ENCODE measurements at regions not wholly inside any gene's neighbourhood (a gene's known extent, or its start where the extent isn't known, plus 50 kb on each side); places are given as distances from the start of the nearest gene placed in this dataset.

DNA sequence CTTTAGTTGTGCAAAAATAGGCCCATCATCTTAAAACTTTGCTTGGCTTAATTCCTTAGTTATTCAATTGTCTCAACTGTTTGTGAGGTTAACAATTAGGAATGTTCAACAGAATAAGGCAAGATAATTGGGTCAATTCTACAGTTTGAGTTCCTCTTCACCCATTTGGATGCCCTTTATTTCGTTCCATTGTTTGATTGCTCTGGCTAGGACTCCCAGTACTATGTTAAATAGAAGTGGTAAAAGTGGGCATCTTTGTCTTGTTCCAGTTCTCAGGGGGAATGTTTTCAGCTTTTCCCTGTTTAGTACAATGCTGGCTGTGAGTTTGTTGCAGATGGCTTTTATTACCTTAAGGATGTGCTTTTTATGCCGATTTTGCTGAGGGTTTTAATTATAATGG lies 761.5 kb upstream of the GRIA3 start:
- DNase-seq (ENCODE audit: low read depth) = no peak
- TF ChIP-seq, protein P1, sequence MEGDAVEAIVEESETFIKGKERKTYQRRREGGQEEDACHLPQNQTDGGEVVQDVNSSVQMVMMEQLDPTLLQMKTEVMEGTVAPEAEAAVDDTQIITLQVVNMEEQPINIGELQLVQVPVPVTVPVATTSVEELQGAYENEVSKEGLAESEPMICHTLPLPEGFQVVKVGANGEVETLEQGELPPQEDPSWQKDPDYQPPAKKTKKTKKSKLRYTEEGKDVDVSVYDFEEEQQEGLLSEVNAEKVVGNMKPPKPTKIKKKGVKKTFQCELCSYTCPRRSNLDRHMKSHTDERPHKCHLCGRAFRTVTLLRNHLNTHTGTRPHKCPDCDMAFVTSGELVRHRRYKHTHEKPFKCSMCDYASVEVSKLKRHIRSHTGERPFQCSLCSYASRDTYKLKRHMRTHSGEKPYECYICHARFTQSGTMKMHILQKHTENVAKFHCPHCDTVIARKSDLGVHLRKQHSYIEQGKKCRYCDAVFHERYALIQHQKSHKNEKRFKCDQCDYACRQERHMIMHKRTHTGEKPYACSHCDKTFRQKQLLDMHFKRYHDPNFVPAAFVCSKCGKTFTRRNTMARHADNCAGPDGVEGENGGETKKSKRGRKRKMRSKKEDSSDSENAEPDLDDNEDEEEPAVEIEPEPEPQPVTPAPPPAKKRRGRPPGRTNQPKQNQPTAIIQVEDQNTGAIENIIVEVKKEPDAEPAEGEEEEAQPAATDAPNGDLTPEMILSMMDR (IDR thresholded peaks at IDR 0.05; ENCODE audit: insufficient read depth, low read depth, low read length, missing control alignments) = no peak
- H3K4me3 ChIP-seq (ENCODE audit: low read depth, low read length) = no peak overlapping the region

DNA sequence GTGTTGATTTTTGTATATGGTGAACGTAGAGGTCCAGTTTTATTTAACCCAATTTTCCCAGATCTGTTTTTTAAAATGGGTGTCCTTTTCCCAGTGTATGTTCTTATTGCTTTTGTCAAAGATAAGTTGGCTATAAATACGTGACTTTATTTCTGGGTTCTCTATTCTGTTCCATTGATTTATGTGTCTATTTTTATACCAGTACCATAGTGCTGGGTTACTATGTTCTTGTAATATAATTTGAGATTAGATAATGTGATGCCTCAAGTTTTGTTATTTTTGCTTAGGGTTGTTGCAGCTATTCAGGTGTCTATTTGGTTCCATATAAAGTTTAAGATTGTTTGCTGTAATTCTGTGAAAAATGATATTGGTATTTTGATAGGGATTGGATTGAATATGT lies 749.1 kb upstream of the GRIA3 start:
- H3K4me3 ChIP-seq (ENCODE audit: low read depth, low read length) = no peak overlapping the region
- TF ChIP-seq, protein P1 (IDR thresholded peaks at IDR 0.05; ENCODE audit: insufficient read depth, low read depth, low read length, missing control alignments) = no peak
- no peak for DNase-seq (ENCODE audit: low read depth)

- no peak for DNase-seq (ENCODE audit: low read depth)
- H3K4me3 ChIP-seq (ENCODE audit: low read depth, low read length) = no peak overlapping the region
- TF ChIP-seq, protein P1 (IDR thresholded peaks at IDR 0.05; ENCODE audit: insufficient read depth, low read depth, low read length, missing control alignments) = no peak
Measured at GRCh38 chrX:122439831-122440230, 744.2 kb upstream of the GRIA3 start.

GRCh38 chrX:122440832-122441231 lies 743.2 kb upstream of the GRIA3 start:
- H3K4me3 ChIP-seq (ENCODE audit: low read depth, low read length) = no peak overlapping the region
- no peak for DNase-seq (ENCODE audit: low read depth)
- TF ChIP-seq, protein P1 (IDR thresholded peaks at IDR 0.05; ENCODE audit: insufficient read depth, low read depth, low read length, missing control alignments) = no peak

DNA sequence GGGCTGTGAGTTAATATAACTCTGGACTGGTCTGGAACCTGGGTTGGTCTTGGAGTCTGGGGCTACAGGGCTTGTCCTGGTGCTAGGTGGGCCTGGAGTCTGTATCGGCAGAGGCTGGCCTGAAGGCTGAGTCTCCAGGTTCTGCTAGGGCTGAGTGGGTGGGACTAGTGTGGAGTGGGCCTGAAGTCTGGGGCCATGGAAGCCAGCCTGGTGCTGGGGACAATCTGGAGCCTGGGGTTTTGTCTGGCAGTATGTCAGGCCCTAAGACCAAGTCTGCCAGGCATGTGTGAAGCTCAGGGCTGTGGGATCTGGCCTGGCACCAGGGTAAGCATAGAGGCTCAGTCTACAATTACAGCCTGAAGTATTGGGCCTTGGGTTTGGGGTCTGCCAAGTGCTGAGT lies 742.6 kb upstream of the GRIA3 start:
- TF ChIP-seq, protein P1 (IDR thresholded peaks at IDR 0.05; ENCODE audit: insufficient read depth, low read depth, low read length, missing control alignments) = no peak

DNA sequence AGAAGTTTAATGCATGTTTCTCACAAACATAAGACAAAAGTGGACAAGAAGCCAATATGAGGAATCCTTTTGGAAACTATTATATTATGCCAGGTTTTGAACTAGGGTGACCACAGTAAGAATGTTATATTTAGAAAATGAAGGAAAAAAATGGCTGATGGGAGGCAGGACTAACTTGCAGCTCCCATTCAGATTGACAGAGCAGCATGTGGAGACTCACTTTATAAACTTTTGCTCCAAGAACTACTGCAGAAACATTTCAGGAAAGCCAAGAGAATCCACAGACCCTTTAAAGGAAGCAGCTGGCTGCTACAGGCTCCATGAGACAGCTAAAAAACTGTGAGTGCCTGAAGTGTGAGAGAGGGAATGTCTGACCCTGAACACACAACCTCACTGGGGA lies 738.6 kb upstream of the GRIA3 start:
- DNase-seq (ENCODE audit: low read depth) = no peak
- no peak overlapping the region for H3K4me3 ChIP-seq (ENCODE audit: low read depth, low read length)
- TF ChIP-seq, protein P1 (IDR thresholded peaks at IDR 0.05; ENCODE audit: insufficient read depth, low read depth, low read length, missing control alignments) = no peak

More for the DNA sequence above, 742.6 kb upstream of the GRIA3 start:
- no peak overlapping the region for H3K4me3 ChIP-seq (ENCODE audit: low read depth, low read length)
- DNase-seq (ENCODE audit: low read depth) = no peak

DNA sequence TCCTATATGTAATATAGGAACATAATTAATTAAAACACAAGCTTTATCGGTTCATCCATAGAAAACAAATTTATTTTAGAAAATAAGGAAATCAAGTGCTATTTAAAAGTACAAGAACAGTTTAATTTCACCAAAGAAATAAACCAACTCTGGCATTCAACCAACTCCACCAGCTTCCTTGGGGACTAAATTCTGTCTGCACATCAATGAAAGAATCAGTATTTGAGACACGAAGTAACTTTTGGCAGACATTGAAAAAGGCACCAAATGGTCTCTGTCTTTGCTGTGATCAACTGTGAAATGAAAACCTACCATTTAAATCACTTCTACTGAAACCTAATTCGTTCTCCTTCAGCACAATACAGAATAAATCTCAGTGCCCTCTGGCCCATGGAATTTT lies 719.7 kb upstream of the GRIA3 start:
- DNase-seq (ENCODE audit: low read depth) = no peak
- H3K4me3 ChIP-seq (ENCODE audit: low read depth, low read length) = no peak overlapping the region
- TF ChIP-seq, protein P1 (IDR thresholded peaks at IDR 0.05; ENCODE audit: insufficient read depth, low read depth, low read length, missing control alignments) = no peak
